NCI-H128 (cell line): ENCODE measurements at regions not wholly inside any gene's neighbourhood (a gene's known extent, or its start where the extent isn't known, plus 50 kb on each side); places are given as distances from the start of the nearest gene placed in this dataset.
A peak's percentile ranks its signal among the peaks of the same experiment; 100 is the strongest.

ENCODE experiments used
- DNase-seq: peaks from one replicate; lab custom pipeline; 2025; ENCODE audit not compliant: unreplicated experiment; lab: John Stamatoyannopoulos, UW

DNA sequence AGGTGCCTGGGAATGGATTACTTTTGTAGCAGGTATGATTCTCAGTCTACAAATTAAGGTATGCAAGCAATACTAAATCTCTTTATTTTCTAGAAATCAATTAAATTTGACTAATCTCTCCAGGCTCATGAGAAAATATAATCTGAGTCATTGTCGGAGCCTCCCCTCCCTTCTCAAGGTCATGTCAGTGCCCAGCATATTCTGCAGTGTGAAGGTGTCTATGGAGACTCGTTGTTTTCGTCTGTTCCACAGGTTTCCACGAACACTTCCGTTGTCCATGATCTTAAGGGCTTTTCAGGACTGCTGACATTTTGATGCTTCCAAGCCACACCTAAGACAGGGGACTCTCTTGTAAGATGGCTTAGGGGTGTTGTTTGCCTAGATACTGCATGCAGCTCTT, 56.6 kb upstream of the SCOC start:
- no peak for DNase-seq

DNA sequence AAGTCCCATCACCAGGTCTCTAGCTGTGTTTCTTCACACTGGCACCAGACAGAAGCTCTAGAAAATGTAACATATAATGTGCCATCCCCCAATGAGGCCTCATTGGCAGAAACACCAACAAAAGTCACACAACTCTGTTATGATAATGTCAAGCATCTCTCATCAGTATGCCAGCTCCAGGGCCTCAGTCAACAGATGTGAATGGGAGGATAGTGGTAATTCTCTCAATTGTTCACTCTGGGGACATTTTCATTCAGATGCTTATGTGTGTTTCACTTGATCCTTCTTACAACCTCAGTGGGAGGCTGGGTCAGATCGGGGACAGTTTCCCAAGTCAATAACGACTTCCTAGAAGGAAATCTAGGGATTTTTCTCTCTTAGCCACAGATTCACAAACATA, 57.5 kb upstream of the SCOC start:
- DNase-seq: no peak

DNA sequence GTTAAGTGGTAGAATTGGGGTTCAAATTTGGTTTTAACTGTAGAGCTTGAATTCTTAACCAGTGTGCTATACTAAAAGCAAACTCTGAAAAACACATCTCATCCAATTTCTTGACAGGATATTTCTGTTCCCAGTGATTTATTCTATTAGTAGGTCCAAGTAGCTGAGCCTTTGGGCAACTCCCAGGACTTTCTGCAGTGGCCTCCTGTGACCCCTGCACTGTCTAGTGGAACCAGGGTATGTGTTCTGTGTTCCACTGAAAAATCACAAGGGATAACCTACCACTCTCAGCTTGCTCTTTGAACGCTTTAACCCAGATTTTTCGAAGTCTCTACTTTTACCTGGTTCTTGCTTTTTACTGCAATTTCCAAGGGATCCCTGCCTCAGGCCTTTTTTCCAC, 58.0 kb upstream of the SCOC start:
- DNase-seq: no peak

DNA sequence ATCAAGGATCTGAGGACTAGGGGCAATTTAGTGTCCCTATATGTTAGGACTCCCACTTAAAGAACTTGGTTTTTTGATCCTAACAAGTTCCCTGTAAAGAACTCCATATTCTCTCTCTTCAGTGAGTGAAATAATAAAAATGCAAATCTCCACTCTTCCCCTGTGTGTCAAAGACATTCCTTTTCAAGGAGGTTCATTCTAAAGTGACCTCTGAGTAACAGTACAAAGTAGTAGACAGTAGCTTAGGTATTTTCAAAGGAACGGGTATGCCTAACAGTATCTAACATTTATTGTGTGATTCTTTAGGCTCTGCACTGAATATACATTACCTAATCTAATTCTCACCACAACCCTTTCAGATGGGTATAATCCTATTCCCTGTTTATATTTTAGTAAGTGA, 58.4 kb upstream of the SCOC start:
- DNase-seq: no peak

DNA sequence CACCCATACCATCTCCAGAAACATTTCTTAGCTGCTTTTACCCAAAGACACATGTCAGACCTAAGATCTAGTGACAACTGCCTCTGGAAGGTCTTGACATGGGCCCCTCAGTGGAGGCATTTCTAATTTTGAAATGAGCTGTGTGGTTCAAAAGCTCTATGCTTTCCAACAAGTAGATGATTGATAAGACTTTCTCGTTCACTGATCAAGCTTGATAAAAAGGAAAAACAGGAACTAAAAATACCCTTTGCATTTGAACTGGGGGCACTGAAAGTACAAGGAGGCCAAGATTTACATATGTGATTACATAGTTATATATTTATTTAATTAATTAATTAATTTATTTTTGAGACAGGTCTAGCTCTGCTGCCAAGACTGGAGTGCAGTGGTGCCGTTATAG, 61.3 kb upstream of the SCOC start:
- no peak for DNase-seq

DNA sequence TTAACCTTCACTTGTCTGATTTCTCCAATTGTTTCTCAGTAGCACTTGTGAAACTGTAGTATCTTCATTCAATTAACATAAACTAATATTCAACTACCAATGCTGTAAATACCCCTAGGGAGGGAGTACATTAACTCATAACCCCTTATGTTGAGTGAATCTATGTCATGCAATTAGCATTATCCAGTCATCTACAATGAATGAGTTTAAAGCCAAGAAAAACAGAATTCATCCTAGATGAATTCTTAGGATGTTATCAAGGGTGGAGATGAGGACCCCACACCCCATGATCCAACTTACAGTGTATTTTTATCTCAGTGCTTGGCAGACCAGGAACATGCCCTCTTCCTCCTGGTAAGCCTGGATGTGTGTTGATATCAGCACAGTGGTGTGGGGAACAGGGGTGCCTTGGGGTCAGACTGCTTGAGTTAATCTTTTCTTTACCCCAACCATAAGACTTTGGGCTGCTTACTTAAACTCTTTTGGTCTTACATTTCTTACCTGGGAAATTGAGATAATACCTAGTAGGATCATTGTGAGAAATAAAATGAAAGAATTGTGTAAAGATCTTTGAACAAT, 62.1 kb upstream of the SCOC start:
- no peak for DNase-seq

DNA sequence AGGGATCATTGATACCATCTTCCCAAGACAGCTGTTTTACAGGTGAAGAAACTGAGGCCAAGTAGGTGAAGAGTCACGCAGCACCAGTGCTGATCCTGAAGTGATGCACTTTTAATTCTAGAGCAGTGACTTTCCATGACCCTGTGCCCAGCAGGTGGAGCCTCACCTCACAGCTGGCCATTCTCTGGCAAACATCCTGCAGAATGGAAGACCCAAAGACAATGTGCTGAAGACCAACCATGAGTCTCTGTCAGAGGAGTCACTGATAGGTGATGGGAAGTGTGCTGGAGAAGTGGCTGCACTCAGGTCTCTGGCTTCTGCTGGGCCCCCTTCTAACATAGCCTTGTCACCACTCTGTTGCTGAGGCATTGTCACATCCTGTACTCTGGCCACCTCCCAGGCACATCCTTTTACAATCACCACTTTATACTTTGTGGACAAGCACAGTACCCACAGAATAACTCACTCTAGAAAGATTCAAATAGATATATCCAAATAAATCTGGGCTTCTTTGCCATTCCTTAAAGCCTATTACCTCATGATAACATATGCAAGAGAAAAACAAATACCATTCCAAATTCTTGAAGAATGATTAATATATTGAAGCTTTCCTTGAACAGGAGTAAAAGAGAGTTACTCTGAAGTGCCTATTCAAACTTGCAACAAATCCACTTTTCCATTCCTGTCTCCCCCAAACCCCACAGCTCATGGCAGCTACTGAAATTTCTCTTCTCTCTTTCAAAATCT, 64.1 kb upstream of the SCOC start:
- DNase-seq: no peak

DNA sequence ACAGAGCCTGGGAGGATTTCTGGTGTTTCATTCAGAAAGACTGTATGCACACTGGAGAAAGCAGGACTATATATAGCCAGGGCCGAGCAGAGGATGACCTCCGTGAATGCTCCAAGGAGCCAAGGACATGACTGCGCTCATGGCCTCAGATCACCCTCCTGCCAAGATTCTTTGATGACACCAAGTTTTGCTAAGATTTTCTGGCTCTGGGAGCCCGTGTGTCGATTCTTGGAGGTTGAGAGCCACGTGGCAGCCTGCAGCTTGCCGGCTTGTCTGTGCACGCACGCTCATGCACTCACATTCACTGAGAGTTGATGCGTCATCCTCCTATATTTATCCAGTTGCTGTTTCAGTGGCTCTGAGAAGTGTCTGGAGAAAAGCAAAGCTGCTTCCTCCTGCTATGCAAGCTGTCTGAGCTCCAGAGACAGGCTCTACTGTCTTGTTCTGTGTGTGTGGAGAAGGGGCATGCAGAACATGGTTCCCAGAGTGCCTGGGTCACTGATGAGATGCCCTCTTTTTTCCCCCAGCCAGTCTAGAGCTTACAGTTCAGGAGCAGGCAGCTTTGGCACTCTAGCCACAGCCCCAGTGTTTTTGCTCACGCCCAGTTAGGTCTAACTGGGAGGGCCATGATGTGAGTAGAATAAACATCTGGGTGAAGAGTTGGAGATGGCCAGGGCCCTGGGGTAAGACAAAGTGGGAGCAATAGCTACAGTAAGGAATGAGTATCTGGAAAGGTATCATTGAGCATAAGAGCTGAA, 64.9 kb upstream of the SCOC start:
- DNase-seq: no peak

DNA sequence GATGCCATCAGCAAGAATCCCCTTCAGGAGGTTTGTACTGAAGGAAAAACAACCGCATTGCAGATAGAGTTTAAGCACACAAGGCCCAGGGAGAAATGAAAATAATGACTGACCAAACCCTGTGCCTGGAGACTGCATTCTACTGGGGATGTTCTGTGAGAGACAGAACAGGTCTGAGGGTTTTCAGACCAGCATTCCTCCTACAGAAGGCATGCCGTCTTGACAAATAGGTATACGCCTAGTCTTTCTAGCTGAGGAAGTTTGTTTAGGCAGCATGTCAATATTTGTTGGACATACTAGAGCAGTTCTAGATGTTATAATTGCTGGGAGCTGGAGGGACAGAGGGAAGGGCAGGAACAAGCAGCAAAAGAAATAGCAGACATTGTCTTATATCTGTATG, 68.4 kb upstream of the SCOC start:
- no peak for DNase-seq

DNA sequence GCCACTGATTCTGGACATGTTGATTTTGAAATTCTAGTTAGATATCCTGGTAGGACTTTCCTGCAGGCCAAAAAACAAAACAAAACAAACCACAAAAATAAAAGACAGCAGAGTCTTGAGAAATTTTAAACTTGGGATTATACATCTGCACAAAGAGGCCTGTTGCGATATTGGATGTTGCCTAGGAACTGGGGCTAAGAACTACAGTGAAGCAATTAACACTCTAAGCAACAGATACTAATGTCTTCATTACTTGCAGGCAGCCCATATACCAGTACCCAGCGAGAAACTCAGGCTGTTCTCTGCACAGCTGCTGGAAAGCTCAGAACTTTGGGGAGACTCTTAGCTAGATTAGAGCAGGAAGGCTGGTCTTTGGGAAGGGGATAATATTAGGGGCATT, 69.1 kb upstream of the SCOC start:
- no peak for DNase-seq

DNA sequence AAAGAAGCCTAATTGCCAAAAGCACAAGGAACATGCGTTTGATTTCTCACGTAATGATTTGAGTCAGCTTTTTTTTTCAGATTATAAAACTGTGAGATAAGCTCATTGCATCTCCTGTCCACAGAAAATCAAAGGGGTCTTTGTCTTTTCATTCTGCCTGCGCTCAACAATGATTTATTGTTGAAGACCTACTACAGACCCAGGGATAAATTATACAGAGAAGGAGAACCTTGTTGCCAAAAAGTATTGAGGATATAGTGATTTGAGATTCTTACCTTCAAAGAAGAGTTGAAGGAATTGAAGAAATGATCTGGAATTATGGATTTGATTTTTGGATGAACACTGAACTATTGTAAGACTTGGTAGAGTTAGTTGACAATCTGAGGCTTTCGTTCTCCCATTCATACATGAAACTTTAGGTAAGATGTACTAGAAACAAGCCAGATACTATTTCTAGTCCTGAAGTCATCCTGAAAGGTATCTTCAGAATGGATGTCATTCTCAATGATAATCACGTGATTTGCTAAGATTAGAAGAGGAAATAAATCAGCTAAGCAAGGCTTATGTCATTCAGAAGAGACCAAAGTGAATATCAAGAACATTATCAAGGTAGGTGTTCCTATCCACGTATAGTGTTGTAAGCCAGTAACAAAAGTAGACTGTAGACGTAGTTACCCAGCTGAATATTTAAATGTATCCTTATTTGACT, 71.1 kb upstream of the SCOC start:
- no peak for DNase-seq

DNA sequence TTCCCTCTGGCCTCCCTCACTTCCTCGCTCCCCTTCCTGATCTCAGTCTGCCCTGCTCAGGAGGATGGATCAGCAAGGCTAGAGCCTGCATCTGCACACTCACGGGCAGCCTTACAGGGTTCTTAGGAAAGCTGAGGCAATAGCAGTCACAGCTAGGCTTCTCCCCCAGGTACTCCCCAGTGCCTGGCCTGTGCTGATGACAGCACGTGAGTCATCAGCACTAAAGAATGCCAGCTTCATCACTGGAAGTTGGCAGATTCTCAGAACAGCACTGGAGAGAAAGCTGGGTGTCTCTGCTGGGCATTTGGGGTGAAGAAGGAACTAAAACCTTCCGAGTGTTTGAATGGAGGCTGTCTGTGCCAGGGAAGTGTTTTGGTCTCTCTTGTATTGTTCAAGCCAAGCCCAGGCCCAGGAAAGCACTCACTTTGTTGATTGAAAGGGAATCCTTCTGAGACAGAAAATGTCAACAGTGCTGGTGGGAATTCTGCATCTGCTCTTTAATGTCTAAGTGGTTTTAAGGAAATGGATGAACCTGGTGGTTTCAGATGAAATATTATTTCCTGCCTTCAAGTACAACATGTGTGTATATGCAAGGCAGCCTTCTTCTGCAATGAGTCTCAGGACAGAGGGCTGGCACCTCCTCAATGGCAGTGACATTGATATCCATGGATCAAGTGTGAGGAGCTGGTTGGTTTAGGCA, 73.0 kb upstream of the SCOC start:
- no peak for DNase-seq

DNA sequence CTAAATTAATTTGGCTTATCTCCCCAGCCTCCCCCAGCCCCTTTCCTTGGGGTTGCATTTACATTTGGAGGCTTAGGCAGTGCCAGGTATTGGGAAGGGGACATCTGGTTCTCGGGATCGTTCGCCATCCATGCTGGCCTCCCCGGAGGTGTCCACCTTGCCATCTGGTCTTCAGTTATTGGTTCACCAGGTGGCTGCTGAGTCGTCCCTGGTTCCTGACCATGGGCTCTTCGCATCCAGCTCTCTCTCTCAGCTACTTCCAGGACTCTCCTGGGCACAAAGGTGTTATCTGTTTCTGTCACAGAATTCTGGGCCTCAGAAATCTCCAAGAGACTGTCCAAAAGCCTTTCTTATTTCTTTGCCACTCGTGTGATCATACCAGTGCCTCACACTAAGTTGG, 75.4 kb upstream of the SCOC start:
- DNase-seq: no peak

DNA sequence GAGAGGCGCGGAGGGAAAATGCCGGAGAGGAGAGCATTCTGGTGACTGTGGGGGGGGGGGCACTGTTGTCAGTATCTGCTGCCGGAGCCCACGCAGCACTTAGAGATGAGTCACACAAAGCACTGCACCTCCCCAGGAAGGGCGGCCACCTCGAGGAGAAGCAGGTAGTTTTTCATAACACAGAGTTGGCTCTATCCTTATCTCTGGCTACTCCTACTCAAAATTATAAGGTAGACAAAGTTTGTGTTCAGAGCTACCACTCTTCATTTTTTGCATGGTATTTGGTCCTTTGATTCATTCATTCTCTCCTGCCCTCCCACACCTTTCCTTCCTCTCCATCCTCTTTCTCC, 76.2 kb upstream of the SCOC start:
- no peak for DNase-seq

DNA sequence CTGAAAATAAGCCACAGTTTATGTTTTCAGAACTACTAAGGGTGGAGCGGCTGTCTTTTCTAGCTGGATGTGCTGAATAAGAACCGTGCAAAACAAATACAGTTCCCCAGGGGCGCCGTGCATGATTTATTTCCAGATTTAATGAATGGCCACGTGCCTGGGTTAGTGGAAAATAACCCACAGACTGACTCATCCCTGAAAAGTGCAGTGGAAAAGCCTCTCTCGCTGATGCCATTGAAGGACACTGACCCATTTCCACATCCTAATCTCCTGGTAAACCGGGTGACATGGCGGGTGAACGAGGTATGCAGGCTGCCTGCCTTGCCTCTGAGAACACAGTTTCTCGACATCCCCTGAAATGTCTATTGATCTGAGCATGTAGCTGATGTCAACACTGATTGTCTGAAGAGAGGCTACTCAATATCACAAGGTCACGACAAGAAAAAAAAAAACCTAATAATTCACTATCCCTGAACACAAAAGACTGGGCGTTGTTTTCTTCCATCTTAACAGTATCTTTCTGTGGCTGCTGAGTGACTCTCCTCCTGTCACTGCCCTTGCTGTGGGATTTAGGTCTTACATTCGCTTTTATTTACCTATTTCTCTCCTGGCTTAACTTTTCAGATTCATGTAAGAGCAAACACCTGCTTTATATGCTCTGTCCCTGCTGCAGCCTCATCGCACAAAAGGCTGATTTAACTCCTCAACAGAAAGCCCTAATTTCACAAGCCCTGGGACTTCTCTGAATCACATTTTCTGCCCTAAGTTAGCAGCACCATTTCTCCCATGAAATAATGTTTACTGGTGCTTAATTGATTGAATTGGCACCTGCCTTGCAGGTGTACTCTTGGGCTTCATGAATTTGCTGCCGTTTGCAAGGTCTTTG, 76.9 kb upstream of the SCOC start:
- DNase-seq: peak; percentile 17

DNA sequence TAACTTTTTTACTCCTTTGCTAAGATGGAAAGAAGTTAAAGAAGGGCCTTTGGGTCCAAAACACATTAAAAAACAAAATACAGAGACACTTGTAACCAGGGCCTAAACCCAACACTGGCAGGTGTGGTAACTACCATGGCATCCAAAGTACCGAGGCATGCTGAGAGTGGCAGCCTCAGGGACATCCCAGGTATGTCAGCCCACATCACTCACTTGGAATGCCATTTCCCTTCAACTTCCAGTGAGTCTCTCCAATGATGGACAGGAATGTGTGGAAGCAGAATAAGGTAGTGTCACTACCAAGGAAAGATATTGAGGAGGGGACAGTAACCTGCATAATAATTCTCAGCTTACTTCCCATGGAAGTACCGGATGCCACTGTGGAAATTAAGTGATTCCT, 79.5 kb upstream of the SCOC start:
- no peak for DNase-seq

DNA sequence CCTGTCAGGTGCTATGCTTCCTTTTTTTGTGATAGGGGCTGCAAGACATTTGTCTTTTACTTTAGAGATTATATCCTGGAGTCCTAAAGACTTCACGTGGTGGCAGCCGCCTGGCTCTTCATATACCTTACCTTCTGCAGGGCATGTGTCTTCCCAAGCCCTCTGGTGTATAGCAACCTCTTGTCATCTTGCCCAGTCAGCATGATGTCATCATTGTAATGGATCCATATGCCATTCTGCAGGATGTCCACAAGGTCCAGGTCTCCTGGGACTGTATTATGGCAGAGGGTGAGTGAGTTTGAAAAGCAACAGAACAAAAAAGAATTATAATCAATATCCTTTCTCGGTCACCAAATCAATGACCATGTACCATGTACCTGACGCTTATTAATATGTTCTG, 82.2 kb upstream of the SCOC start:
- DNase-seq: no peak

DNA sequence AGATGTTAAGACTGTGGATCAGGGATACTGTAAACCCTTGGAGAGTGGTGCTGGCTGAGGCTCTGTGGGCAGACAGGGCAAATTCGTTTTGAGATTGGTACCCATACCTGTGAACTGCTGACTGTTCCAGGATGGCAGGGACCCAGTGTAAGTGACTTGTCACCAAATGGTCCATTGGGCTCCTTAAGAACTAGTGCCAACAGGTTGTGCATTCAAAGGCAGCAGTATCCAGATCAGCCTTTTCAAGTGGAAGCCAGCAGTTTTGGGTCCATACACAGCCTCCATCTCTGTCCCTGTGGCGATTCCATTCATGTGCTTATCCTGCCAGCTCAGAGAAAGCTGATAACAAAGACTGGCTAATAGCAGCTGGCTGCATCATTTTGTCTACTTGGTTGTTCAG, 84.0 kb upstream of the SCOC start:
- DNase-seq: no peak

DNA sequence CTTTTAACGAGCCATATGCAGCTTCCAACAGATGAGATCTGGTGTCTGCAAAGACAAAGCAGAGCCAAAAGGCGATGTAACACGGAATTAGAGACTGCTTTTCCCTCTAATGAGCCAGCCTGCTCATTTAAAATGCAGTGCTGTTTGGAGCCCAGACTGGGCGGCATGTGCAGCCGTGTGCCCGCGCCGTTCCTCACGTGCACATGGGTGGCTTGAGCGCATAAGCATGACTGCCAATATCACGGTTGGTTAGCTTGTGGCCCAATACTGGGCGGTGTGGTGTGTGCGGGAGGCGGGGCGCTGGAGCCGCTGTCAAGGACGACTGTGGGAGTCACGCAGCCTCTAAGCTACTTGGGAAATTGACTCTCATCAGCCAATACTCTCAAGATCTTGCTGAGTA, 87.0 kb upstream of the SCOC start:
- DNase-seq: no peak

DNA sequence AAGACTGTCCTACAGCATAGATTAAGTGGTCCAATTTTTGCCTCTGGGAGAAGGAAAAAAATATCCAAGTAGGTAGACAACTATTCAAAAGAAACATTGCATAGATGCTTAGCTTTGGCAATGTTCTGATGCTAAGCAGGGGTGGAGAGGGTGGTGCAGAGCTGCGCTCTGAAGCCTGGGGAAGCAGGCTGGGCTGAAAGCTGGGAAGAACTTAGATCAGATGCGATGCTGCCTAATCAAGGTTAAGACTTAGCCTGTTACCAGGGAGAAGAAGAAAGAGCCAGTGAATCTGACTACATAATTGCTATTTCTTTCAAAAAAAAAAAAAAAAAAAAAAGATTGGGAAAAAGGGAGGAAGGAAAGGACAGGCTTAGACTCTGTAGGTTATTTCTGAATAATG, 89.0 kb upstream of the SCOC start:
- no peak for DNase-seq
